Type B pancreatic cell (in vitro differentiated cells): ENCODE measurements at regions not wholly inside any gene's neighbourhood (a gene's known extent, or its start where the extent isn't known, plus 50 kb on each side); places are given as distances from the start of the nearest gene placed in this dataset.
"Not testable (repeated sequence)": the region's sequence is repeated elsewhere in the genome, so short reads cannot be mapped to it uniquely, and the experiment has no call there.

Source experiments
- DNase-seq: peaks from one replicate; pipeline ENCODE4 v3.0.0; 2021; ENCODE audit warnings: mixed read lengths; ENCODE audit not compliant: unreplicated experiment; ENCODE audit errors: extremely low spot score
- H3K27ac Mint-ChIP-seq: 2 replicates; pipeline ENCODE4 v1.8.0; 2021; ENCODE audit warnings: mild to moderate bottlenecking, mixed read lengths
- H3K27me3 Mint-ChIP-seq: 2 replicates; pipeline ENCODE4 v1.8.0; 2021; ENCODE audit warnings: mixed read lengths
- H3K36me3 Mint-ChIP-seq: 2 replicates; pipeline ENCODE4 v1.8.0; 2021; ENCODE audit warnings: mixed read lengths
- H3K4me1 Mint-ChIP-seq: one replicate; pipeline ENCODE4 v1.8.0; 2021; ENCODE audit warnings: mixed read lengths; ENCODE audit not compliant: unreplicated experiment
- H3K4me3 Mint-ChIP-seq: 2 replicates; pipeline ENCODE4 v1.8.0; 2021; ENCODE audit warnings: mild to moderate bottlenecking, mixed read lengths
- H3K9me3 Mint-ChIP-seq: 2 replicates; pipeline ENCODE4 v1.8.0; 2021; ENCODE audit warnings: mixed read lengths
- CTCF ChIP-seq: fragments of 200-600 bp; sonication (generic); conservative IDR thresholded peaks from 2 replicates; pipeline ENCODE4 v1.5.0; 2021; ENCODE audit warnings: antibody characterized with exemption, mild to moderate bottlenecking

- no peak overlapping the region for H3K27ac Mint-ChIP-seq
- DNase-seq: no peak
- H3K27me3 Mint-ChIP-seq: no peaks in the 10 kb centered on the region
- TF ChIP-seq CTCF: no peak
- H3K9me3 Mint-ChIP-seq: peaks cover 13% of the 10 kb centered on the region
- H3K36me3 Mint-ChIP-seq: no peaks in the 10 kb centered on the region
- H3K4me1 Mint-ChIP-seq: no peaks in the 10 kb centered on the region
- H3K4me3 Mint-ChIP-seq: no peak overlapping the region
Measured at GRCh38 chr15:21267226-21267625, 173.1 kb downstream of the POTEB3 start.

GRCh38 chr15:21265628-21266027, 174.7 kb downstream of the POTEB3 start:
- not testable (repeated sequence) for H3K36me3 Mint-ChIP-seq, H3K4me1 Mint-ChIP-seq, H3K4me3 Mint-ChIP-seq, H3K27me3 Mint-ChIP-seq, DNase-seq, H3K27ac Mint-ChIP-seq
- peaks cover 16% of the 10 kb centered on the region for H3K9me3 Mint-ChIP-seq

- DNase-seq: no peak
- Mint-ChIP-seq H3K9me3 (peaks cover 8% of the 10 kb centered on the region), H3K36me3 (no peaks in the 10 kb centered on the region)
Measured at GRCh38 chr15:21262851-21263425, 177.4 kb downstream of the POTEB3 start.

GRCh38 chr15:21261965-21262850, 178.1 kb downstream of the POTEB3 start:
- no peak for TF ChIP-seq CTCF
- H3K36me3 Mint-ChIP-seq: no peaks in the 10 kb centered on the region
- peaks cover 8% of the 10 kb centered on the region for H3K9me3 Mint-ChIP-seq
- peak; percentile 85 for DNase-seq
- H3K27me3 Mint-ChIP-seq: no peaks in the 10 kb centered on the region
- no peak overlapping the region for H3K4me3 Mint-ChIP-seq
- H3K27ac Mint-ChIP-seq: no peak overlapping the region
- H3K4me1 Mint-ChIP-seq: no peaks in the 10 kb centered on the region

More at GRCh38 chr15:21262851-21263425, 177.4 kb downstream of the POTEB3 start:
- Mint-ChIP-seq H3K27me3 (no peaks in the 10 kb centered on the region), H3K27ac (no peak overlapping the region), H3K4me1 (no peaks in the 10 kb centered on the region), H3K4me3 (no peak overlapping the region)
- TF ChIP-seq CTCF: no peak

- H3K36me3 Mint-ChIP-seq: no peaks in the 10 kb centered on the region
- H3K9me3 Mint-ChIP-seq: peaks cover 8% of the 10 kb centered on the region
- DNase-seq: no peak
Measured at GRCh38 chr15:21261396-21261964, 178.8 kb downstream of the POTEB3 start.

More at GRCh38 chr15:21261396-21261964, 178.8 kb downstream of the POTEB3 start:
- Mint-ChIP-seq H3K4me3 (no peak overlapping the region), H3K27ac (no peak overlapping the region), H3K4me1 (no peaks in the 10 kb centered on the region), H3K27me3 (no peaks in the 10 kb centered on the region)
- no peak for TF ChIP-seq CTCF
